GM18951 (cell line): ENCODE measurements at regions not wholly inside any gene's neighbourhood (a gene's known extent, or its start where the extent isn't known, plus 50 kb on each side); places are given as distances from the start of the nearest gene placed in this dataset.

Source experiments
- POLR2A ChIP-seq: IDR thresholded peaks from 4 replicates; pipeline ENCODE4 v1.6.1; 2011; ENCODE audit warnings: mild to moderate bottlenecking; ENCODE audit not compliant: insufficient read length, insufficient read depth; ENCODE audit errors: extremely low read depth
- in situ Hi-C: fragments of 300-500 bp; cut with MboI; formaldehyde crosslinking; loops from one replicate; pipeline ENCODE4 v1.12.0; 2022; ENCODE audit warnings: low sequenced_read_pairs, mixed read lengths, inconsistent platforms; ENCODE audit not compliant: unreplicated experiment

DNA sequence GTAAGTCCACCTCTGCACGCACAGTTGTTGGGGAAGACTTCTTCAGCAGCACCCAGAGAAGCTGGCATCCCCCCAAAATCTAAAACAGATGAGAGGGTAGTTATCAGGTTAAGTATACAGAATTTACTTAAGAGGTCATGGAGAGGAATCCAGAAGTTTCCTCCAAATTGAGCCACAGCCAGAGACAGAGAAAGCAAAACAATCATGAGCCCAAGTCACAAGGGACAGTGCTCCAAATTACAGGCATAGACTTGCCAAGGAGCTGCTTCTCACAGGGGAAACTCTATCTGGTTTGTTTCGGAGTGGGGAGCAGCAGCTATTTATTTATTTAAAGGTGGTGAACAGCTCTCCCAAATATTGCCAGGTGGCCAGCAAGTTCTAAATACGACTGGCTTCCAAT lies 308.4 kb downstream of the SKIDA1 start:
- TF ChIP-seq POLR2A: no peak
- in situ Hi-C loops: no loop called here

DNA sequence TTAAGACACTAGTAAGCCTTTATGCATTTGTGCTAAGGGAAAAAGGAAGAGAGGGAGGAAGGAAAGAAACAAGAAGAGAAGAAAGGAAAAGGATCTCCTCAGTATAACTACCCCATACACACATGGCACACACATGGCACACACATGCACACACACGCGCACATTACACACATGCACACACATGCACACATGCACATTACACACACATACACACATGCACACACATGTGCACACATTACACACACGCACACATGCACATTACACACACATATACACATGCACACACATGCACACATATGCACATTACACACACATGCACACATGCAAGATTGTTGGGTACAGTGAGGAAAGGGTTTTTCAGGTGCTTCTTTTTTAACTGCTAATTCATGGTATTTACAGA lies 311.2 kb downstream of the SKIDA1 start:
- no peak for TF ChIP-seq POLR2A
- in situ Hi-C loops: no loop called here

DNA sequence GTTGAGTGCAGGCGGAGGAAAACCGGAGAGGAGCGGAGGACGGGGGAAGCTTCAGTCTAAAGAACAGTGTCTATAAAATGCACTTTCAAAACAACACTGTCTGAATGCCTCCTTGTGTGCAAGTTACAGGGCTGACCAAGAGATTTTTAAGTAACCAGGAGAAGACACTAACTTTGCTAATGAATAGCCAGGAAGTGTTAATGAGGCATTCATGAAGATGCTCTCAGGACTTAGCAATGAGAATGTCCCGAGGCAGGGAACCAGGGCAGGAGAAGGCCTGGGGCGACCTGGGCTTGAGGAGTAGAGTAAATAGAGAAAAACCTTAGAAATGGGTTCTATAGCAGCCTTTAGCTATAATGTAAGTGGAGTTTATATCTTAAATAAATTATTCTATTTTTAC lies 312.1 kb downstream of the SKIDA1 start:
- TF ChIP-seq POLR2A: no peak
- in situ Hi-C loops: no loop called here

DNA sequence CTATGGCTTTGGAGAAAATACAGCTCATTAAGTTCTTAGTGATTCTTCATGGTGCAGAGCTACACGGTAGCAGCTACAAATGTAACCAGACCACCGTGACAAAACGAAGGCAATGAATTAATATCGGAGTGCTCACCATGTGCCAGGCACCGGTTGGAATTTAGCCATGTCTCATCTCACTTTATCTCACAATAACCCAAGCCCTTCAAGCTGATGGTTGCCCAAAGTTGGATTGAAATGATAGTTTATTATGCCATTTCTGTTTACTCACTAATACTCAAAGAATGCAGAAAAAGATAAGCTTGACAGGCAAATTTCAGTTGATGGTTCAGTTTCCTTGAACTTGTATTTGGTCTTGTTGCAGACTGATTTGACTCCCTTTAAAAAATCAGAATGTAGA lies 312.6 kb downstream of the SKIDA1 start:
- no peak for TF ChIP-seq POLR2A
- in situ Hi-C loops: no loop called here

DNA sequence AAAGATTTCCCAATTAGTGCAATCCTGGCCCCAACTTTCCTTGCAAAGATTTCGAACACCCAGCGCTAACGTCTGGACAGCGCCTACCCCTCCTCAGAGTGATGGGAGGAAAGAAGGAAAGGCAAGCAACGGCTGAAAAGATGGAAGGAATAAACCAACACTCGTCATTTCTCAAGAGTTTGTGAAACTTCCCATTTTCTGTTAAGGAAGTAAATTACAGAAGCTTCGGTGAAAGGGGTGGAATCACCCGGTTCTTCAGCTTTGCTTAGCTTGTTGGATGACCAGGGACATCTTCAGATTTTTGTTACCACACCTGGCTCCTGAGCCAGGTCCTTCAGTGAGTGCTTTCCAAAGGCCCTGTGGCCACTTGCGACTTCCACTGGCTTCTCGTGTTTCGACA lies 313.1 kb downstream of the SKIDA1 start:
- TF ChIP-seq POLR2A: no peak
- in situ Hi-C loops: no loop called here

DNA sequence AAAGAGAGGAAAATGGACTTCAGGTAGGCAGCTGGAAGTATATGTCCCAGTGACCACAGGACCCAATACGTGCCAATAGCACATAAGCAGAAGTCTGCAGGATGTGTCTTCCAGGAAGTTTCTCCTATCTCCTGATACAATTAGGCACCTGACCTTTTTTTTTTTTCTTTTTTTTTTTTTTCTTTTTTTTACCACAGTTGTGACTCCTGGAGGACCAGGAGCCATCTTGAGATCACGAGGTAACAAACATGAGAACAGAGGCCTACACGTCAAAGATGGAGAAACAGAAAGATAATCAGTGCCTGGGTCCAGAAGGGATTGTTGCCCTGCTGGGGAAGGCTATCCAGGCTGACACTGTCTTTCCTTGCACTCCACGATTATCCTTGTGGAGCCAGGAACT lies 312.4 kb upstream of the NEBL start:
- in situ Hi-C loops: no loop called here
- no peak for TF ChIP-seq POLR2A

DNA sequence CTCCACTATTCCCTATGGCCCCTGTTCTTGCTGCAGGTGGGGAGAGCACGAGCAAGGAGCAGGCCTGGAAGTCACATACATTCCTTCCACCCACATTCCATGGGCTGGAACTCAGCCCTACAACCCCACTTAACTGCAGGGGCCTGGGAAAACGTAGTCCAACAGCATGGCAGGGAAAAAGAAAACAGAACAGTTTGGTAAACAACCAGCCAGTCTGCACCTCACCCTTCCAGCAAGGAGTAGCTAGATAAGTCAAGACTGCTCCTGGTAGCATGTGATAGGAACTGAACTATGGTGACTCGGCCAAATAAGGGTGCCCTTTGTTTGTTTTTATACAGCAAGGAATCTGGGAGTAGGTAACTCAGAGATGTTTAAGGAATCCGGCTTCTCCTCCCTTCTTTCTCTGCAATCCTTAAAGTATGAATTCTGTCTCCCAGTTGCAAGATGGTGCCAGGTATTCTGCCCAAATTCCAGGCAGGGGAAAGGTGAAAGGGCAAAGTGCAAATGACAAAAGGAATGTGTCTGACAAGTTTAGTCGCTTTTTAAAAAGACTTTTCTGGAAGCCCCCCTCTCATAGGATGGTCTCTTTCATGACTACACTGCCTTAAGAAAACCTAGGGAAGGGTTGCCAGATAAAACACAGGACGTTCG lies 311.7 kb upstream of the NEBL start:
- in situ Hi-C loops: no loop called here
- TF ChIP-seq POLR2A: no peak

DNA sequence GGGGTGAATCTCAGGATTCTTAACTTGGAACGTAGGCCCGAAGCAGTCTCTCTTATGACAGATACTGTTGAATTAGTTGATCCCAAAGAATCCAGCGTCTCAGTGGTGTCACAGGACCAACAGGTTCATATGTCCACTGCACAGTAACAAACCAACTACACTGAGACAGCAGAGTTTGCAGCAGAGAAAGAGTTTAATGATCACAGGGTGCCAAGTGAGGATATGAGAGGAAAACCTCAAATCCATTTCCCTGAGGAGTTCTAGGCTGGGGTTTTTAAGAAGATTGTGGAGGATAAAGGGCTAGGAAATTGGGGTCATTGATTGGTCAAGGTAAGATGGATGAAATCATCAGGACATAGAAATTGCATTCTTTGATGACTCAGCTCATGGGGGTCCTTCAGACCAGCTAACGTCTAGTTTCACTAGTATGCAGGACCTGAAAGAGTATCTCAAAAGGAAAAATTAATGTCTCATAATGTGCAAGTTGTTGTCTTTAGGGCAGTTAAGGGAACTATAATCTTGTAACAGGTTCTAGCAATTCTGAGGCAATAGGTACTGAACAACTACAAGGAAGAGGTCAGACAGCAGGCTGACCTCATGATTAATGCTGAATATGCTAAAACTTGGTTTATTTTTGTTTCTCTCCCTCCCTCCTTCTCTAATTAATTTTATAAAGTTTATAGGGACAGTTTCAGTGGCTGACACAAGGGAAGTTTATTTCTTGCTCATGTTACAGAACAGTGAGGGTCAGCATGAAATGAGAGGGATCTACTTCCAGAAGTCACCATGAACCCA lies 310.9 kb upstream of the NEBL start:
- no peak for TF ChIP-seq POLR2A
- in situ Hi-C loops: no loop called here

DNA sequence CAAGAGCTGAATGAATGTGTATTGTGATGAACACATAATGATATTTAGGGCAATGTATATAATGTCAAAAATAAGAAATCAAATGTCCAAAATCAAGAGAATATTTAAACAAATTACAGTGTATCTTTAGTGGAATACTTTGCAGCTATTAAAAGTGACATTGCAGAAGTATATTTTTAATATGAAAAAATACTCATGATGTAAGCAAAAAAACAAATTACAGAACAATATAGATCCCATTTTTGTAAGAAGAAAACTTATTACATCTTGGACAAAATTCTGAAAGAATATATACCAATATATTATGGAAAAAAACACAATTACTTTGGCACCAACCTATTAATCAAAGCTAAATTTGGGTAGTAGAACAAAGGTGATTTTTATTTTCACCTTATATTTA lies 308.2 kb upstream of the NEBL start:
- TF ChIP-seq POLR2A: no peak
- in situ Hi-C loops: no loop called here

DNA sequence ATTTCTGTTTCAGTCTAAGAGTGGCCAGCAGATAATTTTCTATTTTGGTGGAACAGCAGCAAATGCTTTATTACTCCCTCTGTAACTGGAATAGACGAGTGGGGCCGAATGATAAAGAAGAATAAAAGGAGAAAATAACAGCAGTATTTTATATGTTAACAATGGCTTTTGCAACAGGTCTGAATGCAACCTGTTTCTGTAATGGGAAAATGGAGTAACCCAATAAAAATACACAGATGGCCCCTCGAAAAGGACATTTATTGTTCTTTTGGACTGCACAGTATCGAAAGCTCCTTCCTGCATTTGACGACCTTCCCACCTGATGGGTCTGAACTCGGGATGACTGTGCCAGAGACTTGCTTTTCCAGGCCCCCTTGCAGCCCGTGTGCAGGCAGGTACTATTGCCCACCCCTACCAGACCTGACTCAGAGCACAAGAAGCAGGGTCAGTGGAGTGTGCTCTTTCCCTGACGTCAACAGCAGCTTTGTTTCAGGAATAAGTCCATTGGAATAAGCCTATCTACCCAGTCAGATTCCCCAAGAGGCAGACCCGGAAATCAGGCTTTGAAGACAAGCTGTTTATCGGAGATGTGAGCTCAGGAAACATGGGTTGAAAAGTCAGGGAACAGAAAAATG lies 306.5 kb upstream of the NEBL start:
- in situ Hi-C loops: no loop called here
- TF ChIP-seq POLR2A: no peak

DNA sequence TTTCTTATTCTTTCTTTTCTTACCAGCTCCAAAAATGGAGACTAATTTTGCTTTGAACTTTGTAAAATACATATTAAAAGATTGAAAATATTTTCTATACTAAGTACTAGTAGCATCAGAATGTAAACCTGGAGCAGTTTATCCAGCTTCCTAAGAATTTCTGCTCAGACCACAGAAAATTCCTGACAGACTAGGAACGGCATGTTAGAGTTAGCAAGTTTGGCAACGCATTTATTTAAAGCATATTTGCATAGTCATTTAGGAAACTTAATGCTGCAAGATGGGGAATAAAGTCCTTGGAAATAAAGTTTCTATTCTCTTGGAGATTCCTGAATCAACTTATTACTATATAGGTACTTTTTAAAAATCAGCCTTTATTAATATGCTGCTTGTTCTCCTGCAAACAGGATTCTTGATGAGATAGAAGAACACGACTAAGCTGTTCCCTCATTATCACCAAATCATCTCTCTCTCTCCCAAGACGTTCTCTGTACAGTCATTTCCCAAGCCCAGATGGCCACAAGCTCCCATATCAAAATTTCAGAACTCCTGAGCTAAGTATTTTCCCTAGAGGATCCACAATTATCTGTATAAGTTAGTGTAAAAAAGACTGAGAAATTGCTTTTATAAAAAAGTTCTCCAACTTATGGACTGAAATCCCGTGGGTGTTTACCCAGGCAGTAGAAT lies 305.8 kb upstream of the NEBL start:
- no peak for TF ChIP-seq POLR2A
- in situ Hi-C loops: no loop called here

DNA sequence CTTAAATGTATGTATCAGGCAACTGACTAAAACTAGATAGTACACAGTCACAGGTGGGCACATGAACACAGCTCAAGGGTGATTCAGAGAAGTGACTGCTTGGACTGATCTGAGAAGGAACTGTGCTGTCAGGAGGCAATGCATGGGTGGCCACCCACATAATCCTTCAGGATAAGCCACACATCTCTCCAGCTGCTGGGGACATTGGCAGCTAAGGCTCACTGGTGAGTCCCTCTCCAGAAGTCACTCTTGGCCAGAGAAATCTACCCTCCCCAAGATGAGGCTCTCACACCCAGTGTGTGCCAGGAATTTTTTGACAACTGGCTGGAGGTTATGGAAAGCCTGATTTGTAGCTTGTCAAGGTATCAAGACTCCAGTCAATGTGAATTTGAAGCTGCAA lies 302.4 kb upstream of the NEBL start:
- in situ Hi-C loops: no loop called here
- no peak for TF ChIP-seq POLR2A

DNA sequence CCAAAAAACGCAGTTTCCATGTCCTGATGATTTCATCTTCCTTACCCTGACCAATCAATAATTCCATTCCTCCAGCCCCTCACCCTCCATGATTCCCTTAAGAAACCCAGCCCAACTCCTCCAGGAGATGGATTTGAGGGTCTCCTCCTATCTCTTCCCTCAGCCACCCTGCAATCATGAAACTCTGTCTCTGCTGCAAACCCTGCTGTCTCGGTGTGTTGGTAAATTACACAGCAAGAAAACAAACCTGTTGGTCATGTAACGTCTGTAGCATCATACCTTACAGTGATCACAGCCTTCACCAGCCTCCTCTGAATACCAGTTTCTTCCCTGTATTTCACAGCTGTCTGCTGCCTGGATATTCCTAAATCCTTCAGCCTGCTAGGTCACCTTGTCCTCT lies 300.7 kb upstream of the NEBL start:
- TF ChIP-seq POLR2A: no peak

More for the DNA sequence above, 300.7 kb upstream of the NEBL start:
- in situ Hi-C loops: no loop called here
